ENCODE measurements at regions not wholly inside any gene's neighbourhood (a gene's known extent, or its start where the extent isn't known, plus 50 kb on each side); places are given as distances from the start of the nearest gene placed in this dataset.

GRCh38 chr9:80242022-80242421, 670.3 kb downstream of the TLE4 start:
- Mint-ChIP-seq H3K9me3 (ENCODE audit: low read depth) (peaks cover 6% of the 10 kb centered on the region), H3K4me1 (ENCODE audit: low read depth) (no peaks in the 10 kb centered on the region), H3K27me3 (ENCODE audit: low read depth) (no peaks in the 10 kb centered on the region), H3K4me3 (ENCODE audit: unreplicated experiment) (no peak overlapping the region), H3K27ac (ENCODE audit: unreplicated experiment) (no peak overlapping the region), H3K36me3 (ENCODE audit: low read depth) (peaks cover under 1% of the 10 kb centered on the region)
- DNase-seq (ENCODE audit: low spot score), result no peak
- TF ChIP-seq CTCF (IDR thresholded peaks at IDR 0.05), result no peak

GRCh38 chr9:80235752-80236151, 664.0 kb downstream of the TLE4 start:
- Mint-ChIP-seq H3K4me1 (ENCODE audit: low read depth) (no peaks in the 10 kb centered on the region), H3K36me3 (ENCODE audit: low read depth) (no peaks in the 10 kb centered on the region), H3K9me3 (ENCODE audit: low read depth) (peaks cover 8% of the 10 kb centered on the region), H3K27ac (ENCODE audit: unreplicated experiment) (peak overlapping the region; percentile 4), H3K4me3 (ENCODE audit: unreplicated experiment) (no peak overlapping the region), H3K27me3 (ENCODE audit: low read depth) (no peaks in the 10 kb centered on the region)
- TF ChIP-seq CTCF (IDR thresholded peaks at IDR 0.05), result no peak
- DNase-seq (ENCODE audit: low spot score), result no peak

GRCh38 chr9:80233906-80234305, 662.1 kb downstream of the TLE4 start:
- Mint-ChIP-seq H3K4me1 (ENCODE audit: low read depth) (no peaks in the 10 kb centered on the region), H3K36me3 (ENCODE audit: low read depth) (no peaks in the 10 kb centered on the region), H3K4me3 (ENCODE audit: unreplicated experiment) (no peak overlapping the region), H3K27ac (ENCODE audit: unreplicated experiment) (no peak overlapping the region), H3K9me3 (ENCODE audit: low read depth) (peaks cover 9% of the 10 kb centered on the region), H3K27me3 (ENCODE audit: low read depth) (no peaks in the 10 kb centered on the region)
- DNase-seq (ENCODE audit: low spot score), result no peak
- no peak for TF ChIP-seq CTCF (IDR thresholded peaks at IDR 0.05)

- peaks cover 15% of the 10 kb centered on the region for H3K9me3 Mint-ChIP-seq (ENCODE audit: low read depth)
- no peaks in the 10 kb centered on the region for H3K27me3 Mint-ChIP-seq (ENCODE audit: low read depth)
- no peak for DNase-seq (ENCODE audit: low spot score)
- H3K36me3 Mint-ChIP-seq (ENCODE audit: low read depth), result no peaks in the 10 kb centered on the region
- no peak for TF ChIP-seq CTCF (IDR thresholded peaks at IDR 0.05)
- no peak overlapping the region for H3K27ac Mint-ChIP-seq (ENCODE audit: unreplicated experiment)
- no peaks in the 10 kb centered on the region for H3K4me1 Mint-ChIP-seq (ENCODE audit: low read depth)
- H3K4me3 Mint-ChIP-seq (ENCODE audit: unreplicated experiment), result no peak overlapping the region
Observed at GRCh38 chr9:80233102-80233843, 661.5 kb downstream of the TLE4 start.

GRCh38 chr9:80231318-80232236, 659.8 kb downstream of the TLE4 start:
- H3K27ac Mint-ChIP-seq (ENCODE audit: unreplicated experiment), result no peak overlapping the region
- peaks cover 27% of the 10 kb centered on the region for H3K9me3 Mint-ChIP-seq (ENCODE audit: low read depth)
- DNase-seq (ENCODE audit: low spot score), result no peak
- no peak overlapping the region for H3K4me3 Mint-ChIP-seq (ENCODE audit: unreplicated experiment)
- no peaks in the 10 kb centered on the region for H3K27me3 Mint-ChIP-seq (ENCODE audit: low read depth)
- no peaks in the 10 kb centered on the region for H3K4me1 Mint-ChIP-seq (ENCODE audit: low read depth)
- H3K36me3 Mint-ChIP-seq (ENCODE audit: low read depth), result no peaks in the 10 kb centered on the region
- TF ChIP-seq CTCF (IDR thresholded peaks at IDR 0.05), result no peak

All from chondrocyte (in vitro differentiated cells).